KMS-11 (cell line): ENCODE measurements at regions not wholly inside any gene's neighbourhood (a gene's known extent, or its start where the extent isn't known, plus 50 kb on each side); places are given as distances from the start of the nearest gene placed in this dataset.
"Not testable (repeated sequence)": the region's sequence is repeated elsewhere in the genome, so short reads cannot be mapped to it uniquely, and the experiment has no call there.

Experiments
- H2AFZ ChIP-seq: fragments of 200-600 bp; sonication (generic); 2 replicates; pipeline ENCODE4 v1.6.1; 2016; ENCODE audit warnings: antibody characterized with exemption, mixed run types, low read depth
- H3K27ac ChIP-seq: fragments of 200-600 bp; sonication (generic); 2 replicates; pipeline ENCODE4 v1.6.1; 2016; ENCODE audit warnings: mild to moderate bottlenecking, mixed run types
- H3K27me3 ChIP-seq: fragments of 200-600 bp; sonication (generic); 2 replicates; pipeline ENCODE4 v1.6.1; 2017; ENCODE audit warnings: mild to moderate bottlenecking, low read depth, mixed run types, moderate library complexity; ENCODE audit not compliant: insufficient read depth
- H3K36me3 ChIP-seq: fragments of 200-600 bp; sonication (generic); 2 replicates; pipeline ENCODE4 v1.6.1; 2017; ENCODE audit warnings: mild to moderate bottlenecking, mixed run types; ENCODE audit not compliant: insufficient read depth
- H3K4me1 ChIP-seq: fragments of 200-600 bp; sonication (generic); 2 replicates; pipeline ENCODE4 v1.6.1; 2016; ENCODE audit warnings: mild to moderate bottlenecking, low read depth, mixed run types; ENCODE audit not compliant: poor library complexity, severe bottlenecking
- H3K4me2 ChIP-seq: fragments of 200-600 bp; sonication (generic); 2 replicates; pipeline ENCODE4 v1.7.0; 2016; ENCODE audit warnings: mild to moderate bottlenecking, mixed run types
- H3K4me3 ChIP-seq: fragments of 200-600 bp; sonication (generic); IDR thresholded peaks from 2 replicates; pipeline ENCODE4 v1.6.1; 2017; ENCODE audit warnings: low read depth, low read length, mixed read lengths; ENCODE audit not compliant: insufficient read depth
- H3K79me2 ChIP-seq: fragments of 200-600 bp; sonication (generic); 2 replicates; pipeline ENCODE4 v1.6.1; 2016; ENCODE audit warnings: low read depth, mixed run types; ENCODE audit not compliant: insufficient read depth
- H3K9ac ChIP-seq: fragments of 200-600 bp; sonication (generic); 2 replicates; pipeline ENCODE4 v1.6.1; 2016; ENCODE audit warnings: mild to moderate bottlenecking, mixed run types
- H4K20me1 ChIP-seq: fragments of 200-600 bp; sonication (generic); 2 replicates; pipeline ENCODE4 v1.6.1; 2016; ENCODE audit warnings: mild to moderate bottlenecking, mixed run types; ENCODE audit not compliant: insufficient read depth
- CTCF ChIP-seq: fragments of 200-600 bp; sonication (generic); conservative IDR thresholded peaks from 2 replicates; pipeline ENCODE4 v1.6.1; 2017; ENCODE audit warnings: low read depth, mild to moderate bottlenecking, antibody characterized with exemption, low read length, moderate library complexity, mixed read lengths

GRCh38 chr7:45430397-45430796 lies 143.8 kb upstream of the ADCY1 start:
- Histone ChIP-seq H3K27me3 (no peaks in the 10 kb centered on the region), H4K20me1 (no peaks in the 10 kb centered on the region), H3K36me3 (no peaks in the 10 kb centered on the region), H3K79me2 (no peaks in the 10 kb centered on the region), H3K4me1 (peaks cover 24% of the 10 kb centered on the region), H3K4me2 (no peak overlapping the region), H3K27ac (no peak overlapping the region), H2AFZ (no peak overlapping the region), H3K9ac (no peak overlapping the region), H3K4me3 (no peak overlapping the region)
- no peak for TF ChIP-seq CTCF

- Histone ChIP-seq H3K79me2 (no peaks in the 10 kb centered on the region), H3K4me2 (no peak overlapping the region), H4K20me1 (no peaks in the 10 kb centered on the region), H3K4me1 (peaks cover 16% of the 10 kb centered on the region), H3K4me3 (no peak overlapping the region), H2AFZ (no peak overlapping the region), H3K27ac (no peak overlapping the region), H3K9ac (no peak overlapping the region), H3K27me3 (no peaks in the 10 kb centered on the region), H3K36me3 (no peaks in the 10 kb centered on the region)
- no peak for TF ChIP-seq CTCF
Observed at GRCh38 chr7:45434167-45434784, 139.9 kb upstream of the ADCY1 start.

GRCh38 chr7:45435131-45435530 lies 139.0 kb upstream of the ADCY1 start:
- Histone ChIP-seq H3K4me1 (peaks cover 9% of the 10 kb centered on the region), H4K20me1 (no peaks in the 10 kb centered on the region), H3K9ac (no peak overlapping the region), H3K4me3 (no peak overlapping the region), H3K79me2 (no peaks in the 10 kb centered on the region), H3K27ac (no peak overlapping the region), H3K36me3 (no peaks in the 10 kb centered on the region), H3K4me2 (no peak overlapping the region), H2AFZ (no peak overlapping the region), H3K27me3 (no peaks in the 10 kb centered on the region)
- no peak for TF ChIP-seq CTCF

- Histone ChIP-seq H3K4me2 (no peak overlapping the region), H3K4me3 (no peak overlapping the region), H3K79me2 (no peaks in the 10 kb centered on the region), H4K20me1 (no peaks in the 10 kb centered on the region), H3K4me1 (peaks cover 9% of the 10 kb centered on the region), H3K36me3 (no peaks in the 10 kb centered on the region), H3K27me3 (no peaks in the 10 kb centered on the region), H3K27ac (no peak overlapping the region), H2AFZ (no peak overlapping the region), H3K9ac (no peak overlapping the region)
- TF ChIP-seq CTCF, result no peak
Observed at GRCh38 chr7:45435846-45436245, 138.3 kb upstream of the ADCY1 start.

GRCh38 chr7:45440776-45441175 lies 133.4 kb upstream of the ADCY1 start:
- H3K4me3 ChIP-seq, H2AFZ ChIP-seq, H3K9ac ChIP-seq, H3K4me2 ChIP-seq, H3K36me3 ChIP-seq, H3K27me3 ChIP-seq, H3K27ac ChIP-seq, H3K79me2 ChIP-seq, H4K20me1 ChIP-seq: not testable (repeated sequence)
- peaks cover 16% of the 10 kb centered on the region for H3K4me1 ChIP-seq
